ENCODE measurements at regions not wholly inside any gene's neighbourhood (a gene's known extent, or its start where the extent isn't known, plus 50 kb on each side); places are given as distances from the start of the nearest gene placed in this dataset.

GRCh38 chrX:23610495-23610894, 56.8 kb upstream of the PRDX4 start:
- Mint-ChIP-seq H3K36me3 (ENCODE audit: low read depth) (no peaks in the 10 kb centered on the region), H3K4me3 (no peak overlapping the region), H3K27ac (no peak overlapping the region), H3K9me3 (no peaks in the 10 kb centered on the region), H3K4me1 (no peaks in the 10 kb centered on the region), H3K27me3 (ENCODE audit: low read depth) (peaks cover 15% of the 10 kb centered on the region)
- TF ChIP-seq CTCF (IDR thresholded peaks at IDR 0.05; ENCODE audit: unreplicated experiment in 3 of 3): no peak

GRCh38 chrX:23612846-23613245, 54.4 kb upstream of the PRDX4 start:
- no peak overlapping the region for H3K27ac Mint-ChIP-seq
- H3K27me3 Mint-ChIP-seq (ENCODE audit: low read depth): peaks cover 6% of the 10 kb centered on the region
- H3K9me3 Mint-ChIP-seq: no peaks in the 10 kb centered on the region
- H3K36me3 Mint-ChIP-seq (ENCODE audit: low read depth): no peaks in the 10 kb centered on the region
- no peak overlapping the region for H3K4me3 Mint-ChIP-seq
- H3K4me1 Mint-ChIP-seq: no peaks in the 10 kb centered on the region
- TF ChIP-seq CTCF (IDR thresholded peaks at IDR 0.05; ENCODE audit: unreplicated experiment in 3 of 3): no peak

- Mint-ChIP-seq H3K4me3 (no peak overlapping the region), H3K27me3 (ENCODE audit: low read depth) (no peaks in the 10 kb centered on the region), H3K4me1 (no peaks in the 10 kb centered on the region), H3K36me3 (ENCODE audit: low read depth) (no peaks in the 10 kb centered on the region), H3K9me3 (no peaks in the 10 kb centered on the region), H3K27ac (no peak overlapping the region)
- peak; percentile 68 to 81 (median 74) for TF ChIP-seq CTCF (IDR thresholded peaks at IDR 0.05; ENCODE audit: unreplicated experiment in 3 of 3)
These were observed 50.9 kb upstream of the PRDX4 start for GRCh38 chrX:23616361-23616760.
